Suppressor macrophage (primary cell): ENCODE measurements at regions not wholly inside any gene's neighbourhood (a gene's known extent, or its start where the extent isn't known, plus 50 kb on each side); places are given as distances from the start of the nearest gene placed in this dataset.

Source experiments
- DNase-seq, 4 experiments: peaks; one replicate each; pipeline ENCODE4 v3.0.0-alpha.2; 2020 to 2022

DNA sequence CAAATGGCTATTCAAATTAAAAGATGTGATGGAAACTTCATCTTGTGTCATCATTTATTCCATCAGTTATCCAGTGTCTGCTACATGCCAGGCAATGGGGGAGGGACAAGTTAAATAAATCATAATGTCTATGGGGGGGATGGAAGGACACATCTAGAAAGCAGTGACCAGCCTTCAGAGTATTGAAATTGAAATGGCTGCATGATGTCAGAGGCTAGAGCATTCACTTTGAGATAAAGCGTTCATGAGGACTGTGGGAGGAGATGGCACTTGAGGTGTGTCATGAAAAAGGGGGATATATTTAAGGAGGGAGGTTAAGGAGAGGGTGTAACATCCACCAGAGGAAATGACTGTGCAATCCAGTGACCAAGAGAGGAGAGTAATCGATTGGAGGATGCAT, 50.6 kb downstream of the SLIT2 start:
- no peak for DNase-seq

DNA sequence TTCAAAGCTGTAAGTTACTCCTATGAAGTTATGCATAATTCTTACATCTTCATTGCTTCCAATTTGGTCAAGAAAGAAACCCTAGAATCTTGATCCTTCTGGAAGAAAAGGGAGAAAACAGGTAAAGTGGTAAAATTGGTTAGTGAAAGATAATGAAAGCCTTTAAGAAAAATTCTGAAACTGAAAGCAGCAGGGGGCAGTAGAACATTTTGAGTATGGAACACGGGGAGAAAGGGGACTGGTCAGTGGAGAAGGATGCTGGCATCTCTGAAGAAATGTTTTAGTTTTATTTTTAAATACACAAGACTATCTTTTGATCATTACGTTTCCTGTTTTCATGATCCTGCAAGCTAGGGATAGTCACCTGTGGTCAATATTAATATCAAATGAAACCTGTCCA, 54.3 kb downstream of the SLIT2 start:
- DNase-seq, result no peak

DNA sequence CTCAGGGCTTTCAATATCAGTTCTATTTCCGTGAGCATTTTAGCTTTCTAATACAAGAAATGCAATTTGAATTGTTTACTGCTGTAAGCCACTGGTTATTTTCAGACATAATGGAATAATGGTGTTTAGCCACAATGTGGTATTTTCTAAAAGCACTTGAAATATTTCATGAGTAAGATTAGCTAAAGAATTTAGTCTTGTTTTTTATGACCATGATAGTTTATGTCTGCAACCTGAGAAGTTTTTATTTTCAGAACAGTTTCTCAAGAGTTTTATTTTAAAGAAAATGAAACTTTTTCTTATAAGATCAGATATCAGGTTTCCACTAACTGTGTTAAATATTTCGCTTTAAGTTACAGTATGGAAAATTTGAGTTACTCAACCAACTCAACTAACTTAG, 60.2 kb downstream of the SLIT2 start:
- no peak for DNase-seq

- peak in 3 of 4 experiments; percentile 1 to 23 (median 8) for DNase-seq
Measured at GRCh38 chr4:20313237-20314030, 61.7 kb downstream of the SLIT2 start.

GRCh38 chr4:20317424-20317985, 65.8 kb downstream of the SLIT2 start:
- no peak for DNase-seq

DNA sequence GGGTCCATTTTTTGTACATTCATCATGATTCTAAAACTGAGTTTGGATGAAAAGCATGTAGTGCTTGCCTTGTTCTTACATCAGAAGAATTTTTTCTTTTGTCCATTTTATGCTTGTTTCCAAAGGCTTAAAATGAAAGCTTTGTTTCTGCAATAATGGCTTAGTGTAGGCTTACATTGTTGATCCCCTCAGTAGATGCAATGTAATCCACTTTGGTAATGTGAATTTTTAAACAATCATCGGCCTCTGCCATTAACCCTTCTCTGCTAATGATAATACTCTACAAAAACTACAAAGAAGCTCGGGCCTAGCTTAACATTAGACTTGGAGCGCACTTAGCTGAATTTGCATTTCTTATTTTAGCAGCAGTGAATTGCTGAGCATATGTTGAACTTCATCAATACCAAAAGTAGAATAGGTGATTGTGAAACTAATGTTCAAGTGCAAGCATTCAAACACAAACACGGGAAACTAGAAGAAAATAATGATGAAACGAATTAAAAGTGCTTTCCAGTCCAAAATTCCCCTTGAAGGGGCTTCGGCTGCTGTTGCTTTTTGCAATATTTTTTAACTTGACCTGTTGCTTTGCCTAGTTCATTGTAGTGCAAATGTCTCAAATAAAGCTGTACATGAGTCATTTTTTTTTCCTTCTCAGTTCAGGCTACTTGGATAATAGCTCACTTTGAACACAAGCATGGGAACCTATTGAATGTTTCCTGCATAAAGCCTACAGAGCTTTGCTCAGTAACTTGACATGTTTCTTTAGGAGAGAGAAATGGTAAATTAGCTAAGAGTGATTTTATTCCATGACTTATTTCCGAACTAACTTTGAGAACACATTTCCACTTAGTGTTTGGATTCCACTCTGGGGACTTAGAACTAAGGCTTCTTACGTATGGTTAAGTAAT, 66.5 kb downstream of the SLIT2 start:
- no peak for DNase-seq

GRCh38 chr4:20318909-20319277, 67.2 kb downstream of the SLIT2 start:
- no peak for DNase-seq

- DNase-seq, result no peak
Measured at GRCh38 chr4:20319825-20320612, 68.3 kb downstream of the SLIT2 start.

GRCh38 chr4:20323991-20324390, 72.3 kb downstream of the SLIT2 start:
- DNase-seq, result no peak

GRCh38 chr4:20326460-20326859, 74.8 kb downstream of the SLIT2 start:
- DNase-seq, result no peak

DNA sequence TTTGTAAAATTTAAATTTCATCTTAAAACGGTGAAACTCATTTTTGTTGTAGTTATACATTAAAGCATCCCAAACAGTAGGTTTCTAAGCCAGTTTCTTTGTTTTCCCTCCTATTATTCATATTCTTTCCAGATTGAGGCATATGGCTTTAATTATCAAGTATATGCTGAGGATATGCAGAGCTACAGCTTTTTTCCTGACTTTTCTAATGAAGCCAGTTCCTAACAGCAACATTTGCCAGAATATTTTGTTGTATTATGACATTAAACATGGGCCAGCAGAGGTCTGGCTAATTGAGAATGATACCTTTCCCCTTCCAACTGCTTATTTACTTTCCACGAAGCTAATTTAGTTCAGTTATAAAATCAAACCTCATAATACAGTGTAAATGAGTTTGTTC, 75.3 kb downstream of the SLIT2 start:
- DNase-seq, result no peak

- no peak for DNase-seq
Measured at GRCh38 chr4:20327808-20328207, 76.1 kb downstream of the SLIT2 start.

DNA sequence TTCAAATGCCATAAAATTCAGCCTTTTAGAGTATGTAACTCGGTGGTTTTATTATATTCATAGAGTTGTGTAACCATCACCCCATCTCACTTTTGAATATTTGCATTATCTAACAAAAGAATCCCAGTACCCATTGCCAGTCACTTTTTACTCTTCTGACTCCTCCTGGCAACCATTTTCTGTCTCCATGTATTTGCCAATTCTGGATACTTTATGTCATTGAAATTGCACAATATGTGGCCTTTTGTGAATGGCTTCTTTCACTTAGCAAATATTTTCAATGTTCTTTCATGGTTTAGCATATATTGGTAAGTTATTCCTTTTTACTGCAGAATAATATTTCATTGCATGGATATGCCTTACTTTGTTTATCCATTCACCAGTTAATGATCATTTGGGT, 79.9 kb downstream of the SLIT2 start:
- no peak for DNase-seq

GRCh38 chr4:20333141-20333715, 81.5 kb downstream of the SLIT2 start:
- DNase-seq, result no peak

DNA sequence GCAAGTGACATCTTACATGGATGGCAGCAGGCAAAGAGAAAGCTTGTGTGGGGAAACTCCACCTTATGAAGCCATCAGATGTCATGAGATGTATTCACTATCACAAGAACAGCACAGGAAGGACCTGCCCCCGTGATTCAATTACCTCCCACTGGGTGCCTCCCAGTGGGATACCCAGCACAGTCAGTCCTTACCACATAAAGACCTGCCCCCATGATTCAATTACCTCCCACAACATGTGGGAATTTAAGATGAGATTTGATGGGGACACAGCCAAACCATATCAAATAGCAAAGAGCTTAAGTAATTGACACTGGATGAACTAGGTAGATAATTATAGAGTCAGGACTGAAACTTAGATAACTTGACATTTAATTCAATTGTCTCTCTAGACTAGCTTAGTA, 85.6 kb downstream of the SLIT2 start:
- DNase-seq, result no peak

DNA sequence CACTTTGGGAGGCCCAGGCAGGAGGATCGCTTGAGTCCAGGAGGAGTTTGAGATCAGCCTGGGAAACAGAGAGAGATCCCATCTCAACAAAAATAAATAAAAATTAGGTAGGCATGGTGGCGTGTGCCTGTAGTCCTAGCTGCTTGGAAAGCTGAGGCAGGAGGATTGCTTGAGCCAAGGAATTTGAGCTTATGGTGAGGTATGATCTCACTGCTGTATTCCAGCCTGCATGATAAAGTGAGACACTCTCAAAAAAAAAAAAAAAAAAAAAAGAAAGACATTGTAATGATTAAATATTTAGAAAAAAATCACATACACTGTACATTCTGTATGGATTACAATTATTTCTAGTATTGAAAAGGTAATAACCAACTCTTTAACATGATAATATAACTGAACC, 87.1 kb downstream of the SLIT2 start:
- DNase-seq, result no peak

DNA sequence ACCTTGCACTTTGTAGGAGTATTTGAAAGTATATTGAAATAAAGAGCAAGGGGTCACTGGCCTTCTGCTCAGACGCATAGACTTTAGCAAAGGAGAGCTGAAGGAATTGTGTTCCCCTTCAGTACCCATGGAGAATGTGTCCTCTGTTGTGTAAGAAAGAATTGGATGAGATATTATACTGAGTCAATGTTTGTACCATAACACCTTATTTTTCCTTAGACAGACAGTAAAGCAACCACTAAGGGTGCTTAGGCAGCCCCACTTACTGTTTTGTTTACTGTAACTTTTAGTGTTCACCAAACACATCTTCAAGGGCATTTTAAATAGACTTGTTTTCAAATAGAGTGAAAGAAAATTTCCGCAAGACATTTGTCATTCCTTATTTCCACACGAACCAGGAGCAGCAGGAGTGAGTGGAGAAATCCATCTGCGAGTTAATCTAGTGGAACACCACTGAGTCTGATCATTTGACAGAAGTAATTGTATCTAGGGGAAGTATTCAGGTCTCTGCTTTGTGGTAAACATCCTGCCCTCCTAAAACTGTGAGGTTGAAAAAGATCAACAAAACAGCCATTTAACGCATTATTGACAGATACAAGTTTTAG, 89.5 kb downstream of the SLIT2 start:
- DNase-seq, result no peak

DNA sequence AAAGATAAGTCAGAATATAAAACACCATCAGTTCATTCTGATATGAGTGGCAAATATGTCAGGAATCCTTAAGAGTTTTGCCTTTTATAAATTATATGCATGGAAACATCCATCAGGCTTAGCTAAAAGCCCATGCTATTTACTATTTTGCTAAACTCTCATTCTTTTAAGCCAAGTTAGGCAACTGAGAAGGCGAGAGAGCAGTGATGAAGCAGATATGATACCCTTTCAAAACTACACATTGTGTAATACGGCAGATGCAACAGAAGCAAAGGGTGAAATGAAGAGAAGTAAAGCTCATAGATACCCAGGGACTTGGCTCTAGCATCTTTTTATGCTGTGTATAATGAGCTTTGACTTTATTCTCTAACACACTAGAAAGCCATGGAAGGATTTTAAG, 95.8 kb downstream of the SLIT2 start:
- DNase-seq, result no peak

DNA sequence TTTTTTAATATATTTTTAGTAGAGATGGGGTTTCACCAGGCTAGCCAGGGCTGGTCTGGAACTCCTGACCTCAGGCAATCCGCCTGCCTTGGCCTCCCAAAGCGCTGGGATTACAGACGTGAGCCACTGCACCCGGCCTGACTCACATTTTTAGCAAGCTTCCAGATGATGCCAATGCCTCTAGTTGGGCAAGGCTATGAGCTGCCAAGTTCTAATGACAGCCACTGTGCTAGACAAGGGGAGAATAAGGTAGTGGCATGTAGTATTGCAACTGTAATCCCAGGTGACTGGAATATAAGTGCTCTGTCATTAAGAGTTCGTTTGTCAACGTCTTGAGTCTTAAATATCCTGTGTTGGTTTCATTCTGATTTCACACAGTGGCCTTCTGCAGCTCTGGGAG, 96.7 kb downstream of the SLIT2 start:
- DNase-seq, result no peak

DNA sequence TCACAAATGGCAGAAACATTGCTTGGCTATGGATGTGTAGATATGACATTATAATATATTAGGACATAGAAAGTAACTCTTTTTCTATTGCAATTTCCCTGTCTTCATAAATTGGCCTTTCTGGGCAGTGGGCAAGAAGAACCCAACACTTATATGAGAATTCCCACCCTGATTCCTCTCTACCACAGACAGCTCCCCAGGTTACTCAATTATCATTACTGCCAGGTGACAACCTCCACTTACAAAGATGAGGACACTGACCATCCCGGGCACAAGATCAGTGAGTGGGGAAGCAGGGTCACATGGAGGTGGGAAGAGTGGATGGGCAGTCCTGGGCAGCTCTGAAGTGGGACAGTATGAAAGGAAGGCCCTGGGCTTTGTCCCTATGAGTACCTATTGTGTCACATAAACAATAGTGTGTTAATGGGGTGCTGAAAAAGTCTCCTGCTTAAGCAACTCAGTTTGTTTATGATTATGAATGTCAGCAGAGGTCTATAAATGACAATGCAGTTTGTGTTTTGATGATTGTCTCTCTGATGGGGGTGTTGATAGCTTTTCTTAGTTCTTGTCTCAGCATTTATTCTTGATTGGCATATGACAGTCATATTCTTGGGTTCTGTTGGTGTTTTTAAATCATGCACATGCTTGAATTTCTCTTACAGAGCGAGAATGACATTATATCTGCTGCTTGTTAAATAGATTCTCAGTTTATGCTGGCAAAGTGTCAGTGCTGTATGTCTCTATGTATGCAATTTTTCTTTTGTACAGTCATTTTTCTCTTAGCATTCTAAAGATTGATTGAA, 99.9 kb downstream of the SLIT2 start:
- no peak for DNase-seq

DNA sequence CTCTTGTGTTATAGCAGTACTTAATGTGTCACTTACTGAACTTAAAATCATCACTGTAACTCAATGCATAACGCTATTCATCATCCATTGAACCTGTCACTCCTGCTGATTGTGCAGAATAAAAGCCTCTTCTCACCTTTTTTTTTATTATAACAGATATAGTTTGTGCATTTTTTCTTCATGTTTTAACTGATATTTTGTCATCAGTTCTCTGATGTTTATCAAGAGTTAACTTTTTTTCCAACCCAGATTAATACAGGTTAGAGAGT, 100.4 kb downstream of the SLIT2 start:
- DNase-seq, result no peak
